ENCODE measurements at regions not wholly inside any gene's neighbourhood (a gene's known extent, or its start where the extent isn't known, plus 50 kb on each side); places are given as distances from the start of the nearest gene placed in this dataset.

GRCh38 chr10:8282340-8282739 lies 227.9 kb downstream of the GATA3 start:
- H2BK15ac ChIP-seq (ENCODE audit: low read depth, low read length): no peak overlapping the region
- no peak overlapping the region for H2BK120ac ChIP-seq (ENCODE audit: low read depth, low read length)
- no peaks in the 10 kb centered on the region for H4K20me1 ChIP-seq (ENCODE audit: insufficient read depth, low read length)
- TF ChIP-seq USF2 (IDR thresholded peaks at IDR 0.05; ENCODE audit: low read depth, low read length): no peak
- TF ChIP-seq CHD1 (IDR thresholded peaks at IDR 0.05; ENCODE audit: low read depth, low read length): no peak
- no peak for TF ChIP-seq MAZ (IDR thresholded peaks at IDR 0.05; ENCODE audit: borderline replicate concordance, low read depth, low read length)
- TF ChIP-seq RAD21 (IDR thresholded peaks at IDR 0.05; ENCODE audit: low read length): no peak
- no peak for TF ChIP-seq RFX5 (IDR thresholded peaks at IDR 0.05; ENCODE audit: low read depth, low read length)
- TF ChIP-seq NFE2L2 (IDR thresholded peaks at IDR 0.05; ENCODE audit: low read depth, low read length): no peak
- TF ChIP-seq SMC3 (IDR thresholded peaks at IDR 0.05; ENCODE audit: low read depth, low read length): no peak
- TF ChIP-seq CTCF (conservative IDR thresholded peaks at IDR 0.05; ENCODE audit: low read depth, low read length): no peak
- TF ChIP-seq BHLHE40 (IDR thresholded peaks at IDR 0.05; ENCODE audit: low read depth, low read length): no peak
- no peak for TF ChIP-seq POLR2A (IDR thresholded peaks at IDR 0.05; ENCODE audit: low read depth, low read length)
- no peak for TF ChIP-seq FOS (IDR thresholded peaks at IDR 0.05; ENCODE audit: low read depth, low read length)
- TF ChIP-seq, protein P1, sequence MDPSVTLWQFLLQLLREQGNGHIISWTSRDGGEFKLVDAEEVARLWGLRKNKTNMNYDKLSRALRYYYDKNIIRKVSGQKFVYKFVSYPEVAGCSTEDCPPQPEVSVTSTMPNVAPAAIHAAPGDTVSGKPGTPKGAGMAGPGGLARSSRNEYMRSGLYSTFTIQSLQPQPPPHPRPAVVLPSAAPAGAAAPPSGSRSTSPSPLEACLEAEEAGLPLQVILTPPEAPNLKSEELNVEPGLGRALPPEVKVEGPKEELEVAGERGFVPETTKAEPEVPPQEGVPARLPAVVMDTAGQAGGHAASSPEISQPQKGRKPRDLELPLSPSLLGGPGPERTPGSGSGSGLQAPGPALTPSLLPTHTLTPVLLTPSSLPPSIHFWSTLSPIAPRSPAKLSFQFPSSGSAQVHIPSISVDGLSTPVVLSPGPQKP (IDR thresholded peaks at IDR 0.05; ENCODE audit: borderline replicate concordance, low read depth, low read length): no peak
- TF ChIP-seq MXI1 (IDR thresholded peaks at IDR 0.05; ENCODE audit: borderline replicate concordance, low read depth, low read length): no peak
- TF ChIP-seq CEBPB (IDR thresholded peaks at IDR 0.05; ENCODE audit: low read depth, low read length): no peak
- no peak for TF ChIP-seq MAFK (IDR thresholded peaks at IDR 0.05; ENCODE audit: low read depth, low read length)
- TF ChIP-seq RCOR1 (IDR thresholded peaks at IDR 0.05; ENCODE audit: insufficient replicate concordance, low read length): no peak
- no peak overlapping the region for H3K4me2 ChIP-seq (ENCODE audit: low read depth, low read length)
- no TSS peak for BruUV-seq (replicated peaks)
- no peak overlapping the region for H4K8ac ChIP-seq (ENCODE audit: low read depth in 2 of 2, low read length in 2 of 2)
- H3K18ac ChIP-seq (ENCODE audit: low read depth, low read length): no peak overlapping the region
- DNase-seq (no peak), ATAC-seq (ENCODE audit: low read depth) (no peak)
- H3K14ac ChIP-seq (replicated peaks; ENCODE audit: low read depth, low read length): no peak overlapping the region
- no peak overlapping the region for H3K23ac ChIP-seq (ENCODE audit: low read depth, low read length)
- POLR2A ChIA-PET (ENCODE audit: unreplicated experiment): no interaction called here
- H3K9ac ChIP-seq (ENCODE audit: low read depth, low read length): no peak overlapping the region
- H2AK9ac ChIP-seq (replicated peaks; ENCODE audit: low read depth, low read length, poor library complexity): no peak overlapping the region
- no peaks in the 10 kb centered on the region for H3K4me1 ChIP-seq (ENCODE audit: control insufficient read depth, insufficient read depth, low read length)
- no peak overlapping the region for H3K4me3 ChIP-seq (ENCODE audit: insufficient read depth, low read depth, low read length)
- no peak overlapping the region for H3K4ac ChIP-seq (ENCODE audit: low read depth, low read length)
- H3K36me3 ChIP-seq (ENCODE audit: control insufficient read depth, insufficient read depth, low read length): no peaks in the 10 kb centered on the region
- no peak overlapping the region for H3K56ac ChIP-seq (ENCODE audit: extremely low read depth, insufficient read depth, low read length)
- in situ Hi-C loops (cut with MboI; ENCODE audit: low sequenced_read_pairs): no loop called here
- H4K5ac ChIP-seq (ENCODE audit: low read depth, low read length): no peak overlapping the region
- H2BK5ac ChIP-seq (ENCODE audit: low read depth, low read length, poor library complexity, severe bottlenecking): no peak overlapping the region
- H2AK5ac ChIP-seq (ENCODE audit: low read depth, low read length): no peak overlapping the region
- no peaks in the 10 kb centered on the region for H3K79me1 ChIP-seq (ENCODE audit: low read depth in 1 of 2, low read length in 2 of 2)
- dilution Hi-C loops (cut with HindIII; ENCODE audit: low sequenced_read_pairs, unreplicated experiment): no loop called here
- H3K9me3 ChIP-seq (ENCODE audit: control insufficient read depth, insufficient read depth, low read length): peaks cover 8% of the 10 kb centered on the region
- intact Hi-C loops (cut with micrococcal nuclease): no loop called here
- no peak overlapping the region for H2BK20ac ChIP-seq (ENCODE audit: low read depth, low read length)
- no peaks in the 10 kb centered on the region for H3K9me1 ChIP-seq (ENCODE audit: insufficient read depth, low read length)
- no peaks in the 10 kb centered on the region for H3K27me3 ChIP-seq (ENCODE audit: control insufficient read depth, insufficient read depth, low read length)
- no peak overlapping the region for H3K27ac ChIP-seq (ENCODE audit: insufficient read depth, low read length)
- no peak overlapping the region for H4K91ac ChIP-seq (ENCODE audit: insufficient read depth, low read depth, low read length)
- no peak overlapping the region for H2AFZ ChIP-seq (replicated peaks; ENCODE audit: low read length, poor library complexity)
- 50% methylated on average over 2 of the region's 4 CpGs; no CpG with 5 or more reads in 1 of the 2 experiments for WGBS, 2 experiments (ENCODE audit: extremely low coverage in 2 of 2, insufficient read length in 1 of 2)
- CTCF ChIA-PET: no interaction called here

All from IMR-90 (cell line).